H9 (cell line): ENCODE measurements at regions not wholly inside any gene's neighbourhood (a gene's known extent, or its start where the extent isn't known, plus 50 kb on each side); places are given as distances from the start of the nearest gene placed in this dataset.

Experiments used
- DNase-seq: peaks from one replicate; pipeline ENCODE4 v3.0.0-alpha.2; 2017
- H2AFZ ChIP-seq: one replicate; pipeline ENCODE4 v1.6.1; 2013; ENCODE audit warnings: mild to moderate bottlenecking, low read length, control low read depth, moderate library complexity
- H2AK5ac ChIP-seq: 2 replicates; pipeline ENCODE4 v1.6.1; 2013; ENCODE audit warnings: low read length, control low read depth, mixed read lengths; ENCODE audit not compliant: insufficient read length
- H2BK120ac ChIP-seq: one replicate; pipeline ENCODE4 v1.6.1; 2013; ENCODE audit warnings: low read depth, mild to moderate bottlenecking, low read length, control low read depth, inconsistent platforms; ENCODE audit not compliant: poor library complexity, severe bottlenecking
- H2BK12ac ChIP-seq: 2 replicates; pipeline ENCODE4 v1.6.1; 2013; ENCODE audit warnings: low read length, control low read depth, mixed read lengths, low read depth; ENCODE audit not compliant: insufficient read length
- H2BK15ac ChIP-seq: 2 replicates; pipeline ENCODE4 v1.6.1; 2013; ENCODE audit warnings: low read depth, low read length, control low read depth
- H2BK20ac ChIP-seq: one replicate; pipeline ENCODE4 v1.6.1; 2013; ENCODE audit warnings: low read depth, mild to moderate bottlenecking, low read length, control low read depth, inconsistent platforms; ENCODE audit not compliant: poor library complexity, severe bottlenecking
- H2BK5ac ChIP-seq: 2 replicates; pipeline ENCODE4 v1.6.1; 2013; ENCODE audit warnings: low read length, control low read depth, mixed read lengths; ENCODE audit not compliant: insufficient read length
- H3K14ac ChIP-seq: 2 replicates; pipeline ENCODE4 v1.6.1; 2013; ENCODE audit warnings: low read length, control low read depth; ENCODE audit not compliant: insufficient read depth
- H3K18ac ChIP-seq: 2 replicates; pipeline ENCODE4 v1.6.1; 2013; ENCODE audit warnings: low read depth, mild to moderate bottlenecking, mixed read lengths, low read length, control low read depth; ENCODE audit not compliant: insufficient read length
- H3K23ac ChIP-seq: 2 replicates; pipeline ENCODE4 v1.6.1; 2013; ENCODE audit warnings: low read length, control low read depth, mixed read lengths, low read depth; ENCODE audit not compliant: insufficient read length
- H3K23me2 ChIP-seq: 2 replicates; pipeline ENCODE4 v1.6.1; 2013; ENCODE audit warnings: low read depth, mild to moderate bottlenecking, mixed read lengths, low read length, control low read depth; ENCODE audit not compliant: insufficient read length, poor library complexity, severe bottlenecking
- H3K27ac ChIP-seq: 2 replicates; pipeline ENCODE4 v1.5.1; 2013; ENCODE audit warnings: low read length, control low read depth, mixed read lengths, low read depth; ENCODE audit not compliant: insufficient read length
- H3K27me3 ChIP-seq: 2 replicates; pipeline ENCODE4 v1.6.1; 2013; ENCODE audit warnings: low read length, control low read depth, inconsistent platforms; ENCODE audit not compliant: insufficient read depth
- H3K4ac ChIP-seq: 2 replicates; pipeline ENCODE4 v1.6.1; 2013; ENCODE audit warnings: low read depth, mild to moderate bottlenecking, control low read depth, inconsistent platforms, low read length, moderate library complexity
- H3K4me1 ChIP-seq: 2 replicates; pipeline ENCODE4 v1.6.1; 2013; ENCODE audit warnings: low read length, control low read depth, inconsistent platforms; ENCODE audit not compliant: insufficient read depth
- H3K4me2 ChIP-seq: 2 replicates; pipeline ENCODE4 v1.6.1; 2013; ENCODE audit warnings: low read length, control low read depth, mixed read lengths; ENCODE audit not compliant: insufficient read length, insufficient read depth
- H3K56ac ChIP-seq: 2 replicates; pipeline ENCODE4 v1.6.1; 2013; ENCODE audit warnings: low read depth, mild to moderate bottlenecking, mixed read lengths, low read length, control low read depth; ENCODE audit not compliant: insufficient read length
- H3K79me1 ChIP-seq: 2 replicates; pipeline ENCODE4 v1.6.1; 2013; ENCODE audit warnings: low read depth, mild to moderate bottlenecking, moderate library complexity, low read length, control low read depth, inconsistent platforms; ENCODE audit not compliant: insufficient read depth, poor library complexity, severe bottlenecking
- H3K79me2 ChIP-seq: 2 replicates; pipeline ENCODE4 v1.6.1; 2013; ENCODE audit warnings: low read length, control low read depth, inconsistent platforms; ENCODE audit not compliant: insufficient read depth
- H3K9ac ChIP-seq: 2 replicates; pipeline ENCODE4 v1.6.1; 2013; ENCODE audit warnings: low read length, control low read depth, mixed read lengths; ENCODE audit not compliant: insufficient read length; ENCODE audit errors: extremely low read depth
- H3K9me3 ChIP-seq: one replicate; pipeline ENCODE4 v1.6.1; 2013; ENCODE audit warnings: low read depth, low read length, inconsistent platforms; ENCODE audit not compliant: control insufficient read depth
- H3T11ph ChIP-seq: one replicate; pipeline ENCODE4 v1.6.1; 2013; ENCODE audit warnings: mild to moderate bottlenecking, low read length, control low read depth, inconsistent platforms
- H4K20me1 ChIP-seq: one replicate; pipeline ENCODE4 v1.6.1; 2013; ENCODE audit not compliant: control insufficient read depth, insufficient read length, insufficient read depth
- H4K5ac ChIP-seq: 2 replicates; pipeline ENCODE4 v1.6.1; 2013; ENCODE audit warnings: low read depth, mild to moderate bottlenecking, mixed read lengths, low read length, control low read depth; ENCODE audit not compliant: insufficient read length
- H4K8ac ChIP-seq: replicated peaks from 2 replicates; pipeline ENCODE4 v1.6.1; 2013; ENCODE audit warnings: low read length, control low read depth, mixed read lengths, low read depth; ENCODE audit not compliant: insufficient read length
- H4K91ac ChIP-seq: 2 replicates; pipeline ENCODE4 v1.6.1; 2013; ENCODE audit warnings: low read depth, mild to moderate bottlenecking, moderate library complexity, mixed read lengths, low read length, control low read depth; ENCODE audit not compliant: insufficient read length
- H3K27ac Mint-ChIP-seq, 3 experiments: 2 replicates in 2 of 3; 3 replicates in 1 of 3; pipeline ENCODE4 v1.8.0; 2020 to 2021; ENCODE audit warnings: mixed read lengths in 3 of 3, mild to moderate bottlenecking in 1 of 3, moderate library complexity in 1 of 3
- H3K27me3 Mint-ChIP-seq: 2 replicates; pipeline ENCODE4 v1.8.0; 2021; ENCODE audit warnings: low read depth, mild to moderate bottlenecking, moderate library complexity, mixed read lengths
- H3K36me3 Mint-ChIP-seq, 3 experiments: 2 replicates in 2 of 3; 3 replicates in 1 of 3; pipeline ENCODE4 v1.8.0; 2020 to 2021; ENCODE audit warnings: low read depth in 3 of 3, mixed read lengths in 3 of 3; ENCODE audit not compliant: insufficient read depth in 1 of 3
- H3K4me1 Mint-ChIP-seq, 2 experiments: 2 replicates each; pipeline ENCODE4 v1.8.0; 2020; ENCODE audit warnings: mixed read lengths in 2 of 2
- H3K4me3 Mint-ChIP-seq, 2 experiments: 2 replicates in 1 of 2; 3 replicates in 1 of 2; pipeline ENCODE4 v1.8.0; 2020 to 2021; ENCODE audit warnings: mild to moderate bottlenecking in 2 of 2, mixed read lengths in 2 of 2, moderate library complexity in 1 of 2
- H3K9me3 Mint-ChIP-seq, 2 experiments: 2 replicates in 1 of 2; 3 replicates in 1 of 2; pipeline ENCODE4 v1.8.0; 2020; ENCODE audit warnings: mild to moderate bottlenecking in 2 of 2, mixed read lengths in 2 of 2, moderate library complexity in 1 of 2
- WGBS: extraction: QIAGEN DNeasy Blood & Tissue Kit; methylation state at CpG from one replicate; pipeline ENCODE4 v1.1.7; 2013; ENCODE audit warnings: missing lambda C conversion rate, low lambda C conversion rate, mixed read lengths; ENCODE audit not compliant: insufficient read length; ENCODE audit errors: extremely low coverage; 5-methylcytosine and 5-hydroxymethylcytosine counted together
- TF ChIP-seq, protein P1 (sequence below): fragments of 200-600 bp; sonication (generic); conservative IDR thresholded peaks from 3 replicates; pipeline ENCODE4 v1.8.0; 2021; ENCODE audit warnings: antibody characterized with exemption, mild to moderate bottlenecking

DNA sequence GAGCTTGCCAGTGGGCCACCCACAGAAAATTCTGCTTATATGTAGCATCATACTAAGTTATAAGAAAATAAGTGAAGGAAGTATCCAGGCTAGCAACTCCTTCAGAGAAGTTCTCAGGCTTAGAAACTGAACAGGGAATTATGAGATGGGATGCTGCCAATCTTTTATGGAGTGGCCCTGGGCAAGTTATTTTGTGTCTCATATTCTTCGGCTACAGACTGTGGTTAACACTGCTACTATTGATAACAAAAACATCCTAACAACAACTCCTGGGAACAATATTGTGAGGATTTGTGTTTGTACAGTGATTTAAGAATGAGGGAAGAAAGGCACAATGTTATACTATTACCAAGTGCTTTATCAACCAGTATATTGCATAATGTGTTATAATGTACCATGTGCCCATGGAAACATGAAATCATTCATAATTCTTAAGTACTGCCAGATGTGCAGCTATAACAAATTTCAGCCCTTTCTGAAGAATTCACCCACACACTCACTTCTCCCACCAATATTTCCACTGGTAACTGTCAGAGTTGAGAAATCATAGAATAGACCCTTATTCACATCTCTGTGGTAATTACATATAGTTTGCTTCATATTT lies 113.3 kb upstream of the SOX5 start:
- H3K4ac ChIP-seq = no peak overlapping the region
- no peaks in the 10 kb centered on the region for H3K23me2 ChIP-seq
- no peak overlapping the region for H3K23ac ChIP-seq
- H2BK120ac ChIP-seq = no peak overlapping the region
- H3K27me3 ChIP-seq = no peaks in the 10 kb centered on the region
- no peak overlapping the region for H2BK12ac ChIP-seq
- H3K4me3 Mint-ChIP-seq = no peak overlapping the region
- H3K4me1 Mint-ChIP-seq = no peaks in the 10 kb centered on the region
- no peak overlapping the region for H3K27ac Mint-ChIP-seq
- H3K18ac ChIP-seq = no peak overlapping the region
- TF ChIP-seq, protein P1, sequence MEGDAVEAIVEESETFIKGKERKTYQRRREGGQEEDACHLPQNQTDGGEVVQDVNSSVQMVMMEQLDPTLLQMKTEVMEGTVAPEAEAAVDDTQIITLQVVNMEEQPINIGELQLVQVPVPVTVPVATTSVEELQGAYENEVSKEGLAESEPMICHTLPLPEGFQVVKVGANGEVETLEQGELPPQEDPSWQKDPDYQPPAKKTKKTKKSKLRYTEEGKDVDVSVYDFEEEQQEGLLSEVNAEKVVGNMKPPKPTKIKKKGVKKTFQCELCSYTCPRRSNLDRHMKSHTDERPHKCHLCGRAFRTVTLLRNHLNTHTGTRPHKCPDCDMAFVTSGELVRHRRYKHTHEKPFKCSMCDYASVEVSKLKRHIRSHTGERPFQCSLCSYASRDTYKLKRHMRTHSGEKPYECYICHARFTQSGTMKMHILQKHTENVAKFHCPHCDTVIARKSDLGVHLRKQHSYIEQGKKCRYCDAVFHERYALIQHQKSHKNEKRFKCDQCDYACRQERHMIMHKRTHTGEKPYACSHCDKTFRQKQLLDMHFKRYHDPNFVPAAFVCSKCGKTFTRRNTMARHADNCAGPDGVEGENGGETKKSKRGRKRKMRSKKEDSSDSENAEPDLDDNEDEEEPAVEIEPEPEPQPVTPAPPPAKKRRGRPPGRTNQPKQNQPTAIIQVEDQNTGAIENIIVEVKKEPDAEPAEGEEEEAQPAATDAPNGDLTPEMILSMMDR = no peak
- H2BK15ac ChIP-seq = no peak overlapping the region
- H3K4me2 ChIP-seq = no peak overlapping the region
- H3K9me3 ChIP-seq = no peaks in the 10 kb centered on the region
- no peak overlapping the region for H3K56ac ChIP-seq
- H2AK5ac ChIP-seq = no peak overlapping the region
- H3K27me3 Mint-ChIP-seq = no peaks in the 10 kb centered on the region
- no peak overlapping the region for H4K5ac ChIP-seq
- no peak for DNase-seq
- no peaks in the 10 kb centered on the region for H3K4me1 ChIP-seq
- no peak overlapping the region for H3K27ac ChIP-seq
- H4K8ac ChIP-seq = no peak overlapping the region
- no peak overlapping the region for H3K9ac ChIP-seq
- no peaks in the 10 kb centered on the region for H3K36me3 Mint-ChIP-seq
- H4K20me1 ChIP-seq = no peaks in the 10 kb centered on the region
- no peak overlapping the region for H3K14ac ChIP-seq
- H2BK20ac ChIP-seq = no peak overlapping the region
- no peaks in the 10 kb centered on the region for H3K79me1 ChIP-seq
- no peaks in the 10 kb centered on the region for H3K9me3 Mint-ChIP-seq
- no CpG with 5 or more reads among the region's 1 CpG for WGBS
- H2BK5ac ChIP-seq = no peak overlapping the region
- H2AFZ ChIP-seq = no peak overlapping the region
- no peaks in the 10 kb centered on the region for H3K79me2 ChIP-seq
- H3T11ph ChIP-seq = no peak overlapping the region
- H4K91ac ChIP-seq = no peak overlapping the region
